ENCODE measurements at regions not wholly inside any gene's neighbourhood (a gene's known extent, or its start where the extent isn't known, plus 50 kb on each side); places are given as distances from the start of the nearest gene placed in this dataset.

DNA sequence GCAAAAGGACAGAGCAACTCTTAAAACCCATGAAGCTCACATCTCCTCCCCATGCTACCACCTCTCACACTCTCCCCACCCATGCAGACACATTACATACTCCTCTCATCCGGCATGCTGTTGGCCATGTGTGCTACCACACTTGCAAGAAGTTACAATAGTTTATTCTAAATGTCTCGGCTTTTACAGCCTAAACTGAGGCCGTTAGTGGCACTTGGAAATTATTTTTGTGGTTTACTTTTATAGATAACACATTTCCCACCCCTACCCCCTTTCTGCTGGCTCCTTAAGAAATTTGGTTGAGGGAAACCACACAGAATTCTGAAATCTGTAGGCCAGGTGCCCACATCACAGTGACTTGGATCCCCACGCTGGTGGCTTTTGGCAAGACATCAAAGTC lies 141.1 kb upstream of the HHIP start:
- H3K27me3 ChIP-seq, result no peaks in the 10 kb centered on the region
- H2AFZ ChIP-seq (replicated peaks), result no peak overlapping the region
- Mint-ChIP-seq H3K36me3 (no peaks in the 10 kb centered on the region), H3K27me3 (ENCODE audit: insufficient read depth, low read depth) (no peaks in the 10 kb centered on the region), H3K4me1 (no peaks in the 10 kb centered on the region), H3K9me3 (peaks cover 2% of the 10 kb centered on the region), H3K4me3 (no peak overlapping the region), H3K27ac (no peak overlapping the region)
- peaks cover 10% of the 10 kb centered on the region for H3F3A ChIP-seq (ENCODE audit: low read depth)
- no peak overlapping the region for H3K4me3 ChIP-seq
- no peak overlapping the region for H3K9ac ChIP-seq
- H3K36me3 ChIP-seq, result no peaks in the 10 kb centered on the region
- H3K27ac ChIP-seq, result no peak overlapping the region
- no peaks in the 10 kb centered on the region for H4K20me1 ChIP-seq (ENCODE audit: low read depth)
- no peaks in the 10 kb centered on the region for H3K9me3 ChIP-seq (ENCODE audit: low read depth)
- H3K4me2 ChIP-seq, result no peak overlapping the region
- DNase-seq (ENCODE audit: low spot score), result no peak
- no peaks in the 10 kb centered on the region for H3K79me2 ChIP-seq (ENCODE audit: low read depth)
- H3K4me1 ChIP-seq, result peaks cover 13% of the 10 kb centered on the region
- TF ChIP-seq EZH2phosphoT487 (IDR thresholded peaks at IDR 0.05) (no peak), EZH2 (IDR thresholded peaks at IDR 0.05) (no peak)
- TF ChIP-seq, protein P1, sequence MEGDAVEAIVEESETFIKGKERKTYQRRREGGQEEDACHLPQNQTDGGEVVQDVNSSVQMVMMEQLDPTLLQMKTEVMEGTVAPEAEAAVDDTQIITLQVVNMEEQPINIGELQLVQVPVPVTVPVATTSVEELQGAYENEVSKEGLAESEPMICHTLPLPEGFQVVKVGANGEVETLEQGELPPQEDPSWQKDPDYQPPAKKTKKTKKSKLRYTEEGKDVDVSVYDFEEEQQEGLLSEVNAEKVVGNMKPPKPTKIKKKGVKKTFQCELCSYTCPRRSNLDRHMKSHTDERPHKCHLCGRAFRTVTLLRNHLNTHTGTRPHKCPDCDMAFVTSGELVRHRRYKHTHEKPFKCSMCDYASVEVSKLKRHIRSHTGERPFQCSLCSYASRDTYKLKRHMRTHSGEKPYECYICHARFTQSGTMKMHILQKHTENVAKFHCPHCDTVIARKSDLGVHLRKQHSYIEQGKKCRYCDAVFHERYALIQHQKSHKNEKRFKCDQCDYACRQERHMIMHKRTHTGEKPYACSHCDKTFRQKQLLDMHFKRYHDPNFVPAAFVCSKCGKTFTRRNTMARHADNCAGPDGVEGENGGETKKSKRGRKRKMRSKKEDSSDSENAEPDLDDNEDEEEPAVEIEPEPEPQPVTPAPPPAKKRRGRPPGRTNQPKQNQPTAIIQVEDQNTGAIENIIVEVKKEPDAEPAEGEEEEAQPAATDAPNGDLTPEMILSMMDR (IDR thresholded peaks at IDR 0.05), result no peak

DNA sequence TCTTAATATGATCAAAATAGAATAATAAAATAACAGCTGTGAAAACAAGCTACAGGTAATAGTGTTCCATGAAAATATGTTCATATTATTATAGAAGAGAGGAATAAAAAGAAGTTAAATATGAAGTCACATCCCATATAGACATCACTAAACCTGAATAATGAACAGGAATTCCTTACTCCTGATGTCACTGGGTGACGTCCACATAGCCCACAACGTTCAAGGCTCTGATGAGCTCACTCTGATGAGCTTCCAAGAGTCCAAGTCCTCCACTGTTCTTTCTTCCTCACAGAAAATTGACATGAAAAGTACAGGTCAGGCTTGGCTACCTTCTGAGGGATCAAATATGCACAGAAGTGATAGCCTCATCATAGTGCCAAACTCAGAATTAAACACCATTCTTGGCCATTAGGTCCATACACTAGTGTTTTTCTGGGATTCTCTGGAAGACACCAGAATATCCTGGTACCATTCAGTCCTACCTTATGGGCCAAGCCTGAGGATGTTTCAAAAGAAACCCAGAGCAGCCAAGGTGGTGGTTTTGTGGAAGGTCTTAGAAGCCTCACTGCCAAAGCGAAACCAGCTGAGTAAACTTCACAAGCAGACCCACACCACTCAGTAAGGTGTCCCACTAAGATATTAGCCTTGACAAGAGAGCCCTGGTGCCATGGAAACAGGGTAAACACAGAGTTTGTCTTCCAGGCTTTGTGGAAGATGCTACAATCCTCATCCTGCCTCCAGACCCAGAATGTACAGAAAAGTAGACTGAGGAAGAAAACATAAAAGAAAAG lies 138.4 kb upstream of the HHIP start:
- TF ChIP-seq, protein P1 (IDR thresholded peaks at IDR 0.05), result no peak
- TF ChIP-seq EZH2phosphoT487 (IDR thresholded peaks at IDR 0.05), result no peak
- no peak for TF ChIP-seq EZH2 (IDR thresholded peaks at IDR 0.05)

DNA sequence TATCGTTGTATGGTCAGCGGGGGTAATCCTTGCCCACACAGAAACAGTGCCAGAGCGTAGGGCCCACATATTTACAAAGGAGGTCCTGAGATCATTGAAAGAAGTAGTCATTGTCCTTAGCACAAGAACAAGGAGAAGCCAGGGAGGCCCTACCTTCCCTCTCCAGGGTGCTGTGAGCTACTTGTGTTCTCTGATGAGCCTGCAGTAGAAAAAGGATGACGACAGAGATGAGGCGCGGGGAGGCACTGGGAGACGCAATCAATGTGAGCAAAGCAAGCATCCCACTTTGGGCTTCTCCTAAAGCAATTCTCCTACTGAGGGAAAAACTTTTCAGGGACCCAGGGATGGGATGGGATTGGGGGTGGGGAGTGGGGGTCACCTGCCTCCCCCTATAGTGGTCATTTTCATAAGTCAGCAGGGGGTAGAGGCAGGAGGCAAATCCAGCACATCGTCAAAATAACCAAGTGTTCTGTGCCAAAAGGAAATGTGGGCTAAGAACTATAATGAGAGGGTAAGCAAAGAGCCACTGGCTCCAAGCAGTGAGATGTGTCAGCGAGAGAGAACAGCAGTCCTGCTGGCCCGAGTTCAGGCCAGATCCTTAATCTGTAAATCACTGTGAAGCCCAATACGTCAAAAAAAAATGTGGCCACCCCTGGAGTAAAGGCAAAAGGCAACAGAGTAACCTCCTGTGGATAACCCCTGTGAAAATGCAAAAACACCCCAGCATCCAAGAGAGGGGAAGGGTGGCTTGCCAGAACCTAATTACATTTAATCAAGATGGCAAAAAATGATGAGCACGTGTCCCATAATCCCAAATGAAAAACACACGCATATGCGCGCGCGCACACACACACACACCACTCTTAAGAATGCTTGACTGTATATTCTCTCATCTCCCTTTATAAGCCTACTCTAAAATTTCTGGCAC lies 136.6 kb upstream of the HHIP start:
- Histone ChIP-seq H3K27ac (no peak overlapping the region), H3K9me3 (ENCODE audit: low read depth) (no peaks in the 10 kb centered on the region), H3K79me2 (ENCODE audit: low read depth) (no peaks in the 10 kb centered on the region), H3K27me3 (no peaks in the 10 kb centered on the region), H3F3A (ENCODE audit: low read depth) (peaks cover 10% of the 10 kb centered on the region), H3K4me2 (peak overlapping the region; percentile 5), H3K9ac (no peak overlapping the region), H3K4me1 (peaks cover 16% of the 10 kb centered on the region), H2AFZ (replicated peaks) (peak overlapping the region; percentile 17), H3K4me3 (no peak overlapping the region), H4K20me1 (ENCODE audit: low read depth) (no peaks in the 10 kb centered on the region), H3K36me3 (no peaks in the 10 kb centered on the region)
- Mint-ChIP-seq H3K27ac (no peak overlapping the region), H3K4me1 (no peaks in the 10 kb centered on the region), H3K27me3 (ENCODE audit: insufficient read depth, low read depth) (no peaks in the 10 kb centered on the region), H3K9me3 (no peaks in the 10 kb centered on the region), H3K36me3 (no peaks in the 10 kb centered on the region), H3K4me3 (no peak overlapping the region)
- TF ChIP-seq, protein P1 (IDR thresholded peaks at IDR 0.05), result no peak
- TF ChIP-seq EZH2 (IDR thresholded peaks at IDR 0.05) (no peak), EZH2phosphoT487 (IDR thresholded peaks at IDR 0.05) (no peak)
- DNase-seq (ENCODE audit: low spot score), result peak; percentile 30

More for the DNA sequence above, 138.4 kb upstream of the HHIP start:
- H3K4me3 Mint-ChIP-seq, result no peak overlapping the region
- H3K27ac ChIP-seq, result no peak overlapping the region
- H3K27me3 ChIP-seq, result no peaks in the 10 kb centered on the region
- DNase-seq (ENCODE audit: low spot score), result no peak
- no peaks in the 10 kb centered on the region for H3K4me1 Mint-ChIP-seq
- no peaks in the 10 kb centered on the region for H4K20me1 ChIP-seq (ENCODE audit: low read depth)
- H3K4me1 ChIP-seq, result peaks cover 13% of the 10 kb centered on the region
- no peak overlapping the region for H3K27ac Mint-ChIP-seq
- H3K4me2 ChIP-seq, result no peak overlapping the region
- H3F3A ChIP-seq (ENCODE audit: low read depth), result peaks cover 10% of the 10 kb centered on the region
- H3K27me3 Mint-ChIP-seq (ENCODE audit: insufficient read depth, low read depth), result no peaks in the 10 kb centered on the region
- no peaks in the 10 kb centered on the region for H3K9me3 Mint-ChIP-seq
- no peaks in the 10 kb centered on the region for H3K36me3 Mint-ChIP-seq
- no peaks in the 10 kb centered on the region for H3K79me2 ChIP-seq (ENCODE audit: low read depth)
- no peak overlapping the region for H2AFZ ChIP-seq (replicated peaks)
- no peaks in the 10 kb centered on the region for H3K9me3 ChIP-seq (ENCODE audit: low read depth)
- H3K4me3 ChIP-seq, result no peak overlapping the region
- H3K36me3 ChIP-seq, result no peaks in the 10 kb centered on the region
- H3K9ac ChIP-seq, result no peak overlapping the region
